ENCODE measurements at regions not wholly inside any gene's neighbourhood (a gene's known extent, or its start where the extent isn't known, plus 50 kb on each side); places are given as distances from the start of the nearest gene placed in this dataset.

DNA sequence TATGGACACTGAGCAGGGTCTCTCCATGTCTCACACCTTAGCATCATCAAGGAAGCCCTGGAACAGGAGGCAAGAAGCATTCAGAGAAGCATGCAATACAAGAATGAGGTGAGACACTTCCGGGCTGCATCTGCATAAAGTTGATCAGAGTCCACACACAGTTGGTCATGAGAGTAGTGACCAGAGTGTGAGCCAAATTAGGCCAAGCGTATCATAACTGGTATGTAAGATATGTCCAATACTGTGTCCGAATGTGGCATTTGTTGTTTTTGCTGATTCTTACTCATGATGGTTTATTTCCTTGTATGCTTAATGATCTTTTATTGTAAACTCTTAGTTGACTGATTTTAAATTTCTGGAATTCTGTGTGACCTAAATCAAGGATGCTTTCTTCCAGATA lies 315.7 kb downstream of the INSC start:
- TF ChIP-seq CTCF (IDR thresholded peaks at IDR 0.05): no peak
- TF ChIP-seq POLR2AphosphoS5 (IDR thresholded peaks at IDR 0.05): no peak
- no peak for TF ChIP-seq POLR2A (IDR thresholded peaks at IDR 0.05)
